H1 (cell line): ENCODE measurements at regions not wholly inside any gene's neighbourhood (a gene's known extent, or its start where the extent isn't known, plus 50 kb on each side); places are given as distances from the start of the nearest gene placed in this dataset.

Source experiments
- CTCF ChIA-PET: fragments of 300-600 bp; sonication (Branson Sonifier 250); formaldehyde crosslinking; loops from one replicate; lab custom pipeline; 2021; ENCODE audit not compliant: partially characterized antibody; lab: Charles Lee
- POLR2A ChIA-PET: fragments of 300-600 bp; sonication (Branson Sonifier 250); formaldehyde crosslinking; loops from one replicate; lab custom pipeline; 2021; ENCODE audit warnings: inconsistent platforms; ENCODE audit not compliant: partially characterized antibody; lab: Charles Lee
- DNase-seq, 2 experiments: peaks; one replicate each; pipeline versions ENCODE4 v3.0.0 to v3.0.0-alpha.2; 2010 to 2022; ENCODE audit warnings: low spot score in 2 of 2, low read depth in 1 of 2, mixed read lengths in 1 of 2
- FAIRE-seq: peaks from 2 replicates; lab custom pipeline; 2011; peaks lifted over from hg19 to GRCh38; lab: Jason Lieb, UNC
- H2AFZ ChIP-seq: 2 replicates; pipeline ENCODE4 v1.8.1; 2012; ENCODE audit warnings: low read length, inconsistent platforms
- H2AK5ac ChIP-seq: 2 replicates; pipeline ENCODE4 v1.6.1; 2013; ENCODE audit warnings: low read depth, low read length
- H2BK120ac ChIP-seq: replicated peaks from 2 replicates; pipeline ENCODE3; 2013; ENCODE audit warnings: low read depth, low read length, inconsistent platforms
- H2BK12ac ChIP-seq: 2 replicates; pipeline ENCODE4 v1.6.1; 2013; ENCODE audit warnings: low read depth, low read length
- H2BK15ac ChIP-seq: 2 replicates; pipeline ENCODE4 v1.6.1; 2013; ENCODE audit warnings: low read length
- H2BK20ac ChIP-seq: 2 replicates; pipeline ENCODE4 v1.6.1; 2013; ENCODE audit warnings: low read length
- H2BK5ac ChIP-seq: 2 replicates; pipeline ENCODE4 v1.6.1; 2013; ENCODE audit warnings: low read depth, low read length
- H3K14ac ChIP-seq: 2 replicates; pipeline ENCODE4 v1.6.1; 2013; ENCODE audit warnings: inconsistent platforms; ENCODE audit not compliant: insufficient read length
- H3K18ac ChIP-seq: 2 replicates; pipeline ENCODE4 v1.6.1; 2013; ENCODE audit warnings: low read length; ENCODE audit errors: extremely low read depth
- H3K23ac ChIP-seq: 2 replicates; pipeline ENCODE4 v1.6.1; 2013; ENCODE audit warnings: inconsistent platforms; ENCODE audit not compliant: insufficient read length
- H3K23me2 ChIP-seq: 2 replicates; pipeline ENCODE4 v1.6.1; 2013; ENCODE audit warnings: low read depth, low read length
- H3K27ac ChIP-seq: 2 replicates; pipeline ENCODE4 v1.6.1; 2011; ENCODE audit warnings: low read depth, low read length, inconsistent platforms
- H3K27me3 ChIP-seq, 4 experiments: replicated peaks in 1 of 4; 1 replicate in 1 of 4; 2 replicates in 3 of 4; pipeline versions ENCODE4 v1.6.1 to v1.8.1; 2011 to 2013; ENCODE audit warnings: low read length in 3 of 4, mild to moderate bottlenecking in 3 of 4, inconsistent platforms in 2 of 4, mixed read lengths in 2 of 4, moderate library complexity in 1 of 4; ENCODE audit not compliant: control insufficient read depth in 3 of 4, insufficient read depth in 3 of 4; ENCODE audit errors: extremely low read depth in 1 of 4
- H3K36me3 ChIP-seq, 4 experiments: 2 replicates each; pipeline versions ENCODE4 v1.6.1 to v1.8.1; 2011 to 2013; ENCODE audit warnings: mild to moderate bottlenecking in 4 of 4, low read length in 3 of 4, moderate library complexity in 2 of 4, control low read depth in 1 of 4, inconsistent platforms in 1 of 4; ENCODE audit not compliant: insufficient read depth in 4 of 4, control insufficient read depth in 2 of 4
- H3K4ac ChIP-seq: replicated peaks from 2 replicates; pipeline ENCODE3; 2013; ENCODE audit warnings: low read length, low read depth, mixed read lengths, inconsistent platforms; ENCODE audit not compliant: insufficient read length
- H3K4me1 ChIP-seq, 4 experiments: replicated peaks in 1 of 4; 1 replicate in 1 of 4; 2 replicates in 3 of 4; pipeline versions ENCODE4 v1.6.1 to v1.8.1; 2011 to 2013; ENCODE audit warnings: low read length in 3 of 4, inconsistent platforms in 2 of 4, mixed read lengths in 1 of 4; ENCODE audit not compliant: insufficient read depth in 4 of 4, control insufficient read depth in 3 of 4
- H3K4me2 ChIP-seq, 2 experiments: 2 replicates each; pipeline versions ENCODE4 v1.6.1 to v1.8.1; 2011 to 2013; ENCODE audit warnings: low read depth in 2 of 2, low read length in 2 of 2, control low read depth in 1 of 2, inconsistent platforms in 1 of 2, mild to moderate bottlenecking in 1 of 2; ENCODE audit not compliant: insufficient read depth in 1 of 2
- H3K4me3 ChIP-seq, 4 experiments: fragments of 200-600, 300-600 bp in 1 of 4; sonication (generic), shearing (Covaris generic), sonication (Bioruptor Twin) in 1 of 4; 2 replicates each; pipeline versions ENCODE4 v1.5.1 to v1.8.1; 2011 to 2016; ENCODE audit warnings: low read length in 4 of 4, low read depth in 3 of 4, control low read depth in 2 of 4, inconsistent platforms in 2 of 4, mild to moderate bottlenecking in 2 of 4, mixed read lengths in 1 of 4, moderate library complexity in 1 of 4; ENCODE audit not compliant: insufficient read depth in 2 of 4; ENCODE audit errors: extremely low read depth in 1 of 4
- H3K56ac ChIP-seq: replicated peaks from 2 replicates; pipeline ENCODE3; 2013; ENCODE audit warnings: low read depth, mild to moderate bottlenecking, mixed read lengths, low read length, inconsistent platforms; ENCODE audit not compliant: insufficient read length
- H3K79me1 ChIP-seq: 2 replicates; pipeline ENCODE4 v1.6.1; 2013; ENCODE audit warnings: low read depth, low read length, control low read depth
- H3K79me2 ChIP-seq, 2 experiments: 2 replicates each; pipeline versions ENCODE4 v1.6.1 to v1.8.1; 2012 to 2013; ENCODE audit warnings: low read length in 2 of 2, mild to moderate bottlenecking in 2 of 2, inconsistent platforms in 1 of 2; ENCODE audit not compliant: insufficient read depth in 2 of 2, control insufficient read depth in 1 of 2
- H3K9ac ChIP-seq, 4 experiments: replicated peaks in 1 of 4; 1 replicate in 1 of 4; 2 replicates in 3 of 4; pipeline versions ENCODE4 v1.6.1 to v1.8.1; 2011 to 2013; ENCODE audit warnings: low read depth in 3 of 4, low read length in 3 of 4, control low read depth in 2 of 4, mild to moderate bottlenecking in 2 of 4, moderate library complexity in 2 of 4, inconsistent platforms in 1 of 4; ENCODE audit errors: extremely low read depth in 1 of 4
- H3K9me3 ChIP-seq, 2 experiments: 2 replicates each; pipeline versions ENCODE4 v1.6.1 to v1.8.1; 2012 to 2013; ENCODE audit warnings: mild to moderate bottlenecking in 2 of 2, moderate library complexity in 2 of 2, control low read depth in 1 of 2, inconsistent platforms in 1 of 2, low read depth in 1 of 2, low read length in 1 of 2, mixed read lengths in 1 of 2; ENCODE audit not compliant: insufficient read depth in 2 of 2
- H4K20me1 ChIP-seq, 2 experiments: replicated peaks in 1 of 2; 2 replicates each; pipeline versions ENCODE3 to v1.8.1; 2011 to 2013; ENCODE audit warnings: inconsistent platforms in 2 of 2, low read length in 2 of 2, mild to moderate bottlenecking in 1 of 2; ENCODE audit not compliant: insufficient read depth in 2 of 2, control insufficient read depth in 1 of 2
- H4K5ac ChIP-seq: 2 replicates; pipeline ENCODE4 v1.6.1; 2013; ENCODE audit warnings: low read length, low read depth, mixed read lengths, inconsistent platforms; ENCODE audit not compliant: insufficient read length
- H4K8ac ChIP-seq: 2 replicates; pipeline ENCODE4 v1.8.0; 2013; ENCODE audit warnings: mild to moderate bottlenecking, moderate library complexity, low read length, inconsistent platforms; ENCODE audit not compliant: insufficient read depth; ENCODE audit errors: extremely low read depth
- H4K91ac ChIP-seq: replicated peaks from 2 replicates; pipeline ENCODE3; 2013; ENCODE audit warnings: low read length, mixed read lengths, inconsistent platforms; ENCODE audit not compliant: insufficient read length
- ATF2 ChIP-seq: IDR thresholded peaks from 2 replicates; pipeline ENCODE4 v1.6.1; 2012; ENCODE audit warnings: low read length, inconsistent platforms
- BACH1 ChIP-seq: IDR thresholded peaks from 2 replicates; pipeline ENCODE4 v1.6.1; 2012; ENCODE audit warnings: low read length, improper control_type of control experiment
- GTF2F1 ChIP-seq: IDR thresholded peaks from 2 replicates; pipeline ENCODE4 v1.6.1; 2012; ENCODE audit warnings: low read depth, low read length, improper control_type of control experiment, borderline replicate concordance
- USF2 ChIP-seq: IDR thresholded peaks from 2 replicates; pipeline ENCODE4 v1.6.1; 2011; ENCODE audit warnings: low read length, improper control_type of control experiment
- WGBS, 2 experiments: shearing (Covaris generic) in 1 of 2; methylation state at CpG; one replicate each; pipeline versions ENCODE4 v1.1.6 to v1.1.7; 2013 to 2015; ENCODE audit warnings: low lambda C conversion rate in 2 of 2, mixed read lengths in 2 of 2, inconsistent platforms in 1 of 2, low coverage in 1 of 2, missing lambda C conversion rate in 1 of 2; ENCODE audit not compliant: insufficient replicate concordance in 2 of 2, insufficient coverage in 1 of 2, insufficient read length in 1 of 2; ENCODE audit errors: extremely low coverage in 1 of 2, missing lambda C conversion rate in 1 of 2; 5-methylcytosine and 5-hydroxymethylcytosine counted together

GRCh38 chr13:58823701-58824100, 1192.2 kb downstream of the PCDH17 start (continued):
- no peak for TF ChIP-seq GTF2F1

- no peaks in the 10 kb centered on the region for H3K79me2 ChIP-seq
- POLR2A ChIA-PET = no interaction called here
- no peak overlapping the region for H3K4ac ChIP-seq
- TF ChIP-seq ATF2 (no peak), USF2 (no peak), BACH1 (no peak)
Observed at GRCh38 chr13:58827904-58828303, 1196.4 kb downstream of the PCDH17 start.

More at GRCh38 chr13:58827904-58828303, 1196.4 kb downstream of the PCDH17 start:
- Histone ChIP-seq H3K4me2 (no peak overlapping the region), H3K14ac (no peak overlapping the region), H2BK120ac (no peak overlapping the region), H3K9me3 (peaks cover 0 to 6% of the 10 kb centered on the region in 2 experiments; a peak in 1 of 4 replicates), H2AFZ (no peak overlapping the region), H4K20me1 (no peaks in the 10 kb centered on the region), H2AK5ac (no peak overlapping the region), H3K36me3 (no peaks in the 10 kb centered on the region), H4K5ac (no peak overlapping the region), H3K27me3 (no peaks in the 10 kb centered on the region), H3K23ac (no peak overlapping the region), H3K9ac (no peak overlapping the region), H4K91ac (no peak overlapping the region), H4K8ac (no peak overlapping the region), H2BK20ac (no peak overlapping the region), H2BK12ac (no peak overlapping the region), H3K79me1 (no peaks in the 10 kb centered on the region), H3K27ac (no peak overlapping the region), H3K4me1 (no peaks in the 10 kb centered on the region), H3K23me2 (no peaks in the 10 kb centered on the region), H3K18ac (no peak overlapping the region), H2BK15ac (no peak overlapping the region), H3K4me3 (no peak overlapping the region), H3K56ac (no peak overlapping the region), H2BK5ac (no peak overlapping the region)
- no peak for DNase-seq
- no peak for FAIRE-seq
- 96% methylated on average over 2 of the region's 2 CpGs; no CpG with 5 or more reads in 1 of the 2 experiments for WGBS, 2 experiments
- CTCF ChIA-PET = no interaction called here
